ENCODE measurements at regions not wholly inside any gene's neighbourhood (a gene's known extent, or its start where the extent isn't known, plus 50 kb on each side); places are given as distances from the start of the nearest gene placed in this dataset.

DNA sequence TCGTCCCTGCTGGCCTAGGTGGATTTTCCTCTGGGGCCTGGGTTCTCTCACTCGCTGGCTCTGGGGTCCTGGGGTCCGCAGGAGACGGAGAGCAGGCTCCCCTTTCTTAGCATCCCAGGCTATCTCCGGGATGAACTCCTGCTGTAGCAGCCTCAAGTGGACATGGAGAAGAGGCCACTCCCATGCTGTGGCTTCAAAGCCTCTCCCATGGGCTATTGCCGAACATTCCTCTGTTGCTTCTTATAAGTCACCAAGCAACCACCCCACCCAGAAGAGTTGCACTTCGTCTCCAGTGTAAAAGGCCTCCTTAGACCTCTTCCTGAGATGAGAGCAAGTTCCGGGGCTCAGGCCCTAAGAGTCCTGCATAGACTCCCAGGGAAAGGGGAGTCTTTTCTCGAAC lies 124.0 kb upstream of the RCN1 start:
- H3K4me3 ChIP-seq (ENCODE audit: control insufficient read depth, low read depth, low read length): no peak overlapping the region
- DNase-seq (ENCODE audit: low read depth): no peak
- no peak for TF ChIP-seq CTCF (IDR thresholded peaks at IDR 0.05; ENCODE audit: control insufficient read depth, insufficient read depth, low read depth, low read length, missing control alignments)

DNA sequence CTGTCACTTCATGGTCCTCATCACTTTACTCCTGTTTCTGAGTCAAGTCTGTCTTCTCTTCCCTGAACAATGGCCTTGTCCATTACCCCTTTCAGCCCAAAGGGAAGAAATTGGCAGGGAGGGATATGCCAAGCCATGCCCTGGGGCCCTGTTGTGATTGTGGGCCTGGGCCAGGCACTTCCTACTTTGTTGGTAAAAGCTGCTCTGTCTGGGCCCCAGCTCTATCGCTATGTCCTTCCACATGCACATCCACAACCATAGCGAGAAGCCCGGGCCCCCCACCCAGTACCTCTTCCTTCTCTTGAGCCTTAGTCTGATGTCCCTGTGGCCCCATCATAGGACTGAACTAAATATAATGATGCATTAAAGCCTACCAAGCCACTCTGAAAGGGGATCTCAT lies 126.7 kb upstream of the RCN1 start:
- no peak for TF ChIP-seq CTCF (IDR thresholded peaks at IDR 0.05; ENCODE audit: control insufficient read depth, insufficient read depth, low read depth, low read length, missing control alignments)
- DNase-seq (ENCODE audit: low read depth): no peak
- no peak overlapping the region for H3K4me3 ChIP-seq (ENCODE audit: control insufficient read depth, low read depth, low read length)

DNA sequence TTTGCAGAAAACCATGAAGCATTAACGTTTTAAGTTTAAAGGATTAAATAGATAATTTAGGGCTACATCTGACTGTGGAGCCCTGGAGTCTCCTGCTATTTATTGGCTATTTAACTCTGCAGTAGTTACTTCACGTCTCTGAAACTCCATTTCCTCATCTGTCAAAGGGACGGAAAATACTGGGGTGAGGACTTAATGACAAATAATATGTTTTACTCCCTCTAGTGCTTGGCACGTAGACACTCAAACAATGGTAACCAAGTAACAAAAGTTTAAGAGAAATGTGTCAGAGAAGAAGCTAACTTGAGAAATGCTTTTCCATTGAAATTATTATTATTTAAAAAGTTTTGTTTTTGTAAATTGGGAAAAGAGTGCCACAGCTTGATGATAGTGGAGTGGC lies 130.7 kb upstream of the RCN1 start:
- H3K4me3 ChIP-seq (ENCODE audit: control insufficient read depth, low read depth, low read length): no peak overlapping the region
- TF ChIP-seq CTCF (IDR thresholded peaks at IDR 0.05; ENCODE audit: control insufficient read depth, insufficient read depth, low read depth, low read length, missing control alignments): no peak
- no peak for DNase-seq (ENCODE audit: low read depth)

DNA sequence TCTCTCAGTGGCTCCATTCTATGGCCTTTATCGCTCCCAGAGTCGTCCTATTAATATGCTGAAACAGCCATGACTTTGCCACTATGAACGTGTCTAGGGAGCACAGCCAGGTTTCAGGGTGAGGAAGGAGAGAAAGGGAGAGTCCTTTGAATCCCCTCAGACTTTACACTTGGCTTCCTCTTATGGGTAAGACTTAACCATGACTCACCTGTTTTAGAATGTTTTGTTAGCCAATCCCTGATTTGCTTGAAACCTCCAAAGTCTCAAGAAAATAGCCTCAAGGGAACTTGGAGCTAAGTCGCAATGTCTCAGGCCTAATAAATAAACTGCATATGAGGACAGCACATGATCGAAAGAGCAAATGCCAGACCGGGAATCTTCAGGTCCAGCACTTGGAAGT lies 131.2 kb upstream of the RCN1 start:
- DNase-seq (ENCODE audit: low read depth): no peak
- no peak overlapping the region for H3K4me3 ChIP-seq (ENCODE audit: control insufficient read depth, low read depth, low read length)
- no peak for TF ChIP-seq CTCF (IDR thresholded peaks at IDR 0.05; ENCODE audit: control insufficient read depth, insufficient read depth, low read depth, low read length, missing control alignments)

DNA sequence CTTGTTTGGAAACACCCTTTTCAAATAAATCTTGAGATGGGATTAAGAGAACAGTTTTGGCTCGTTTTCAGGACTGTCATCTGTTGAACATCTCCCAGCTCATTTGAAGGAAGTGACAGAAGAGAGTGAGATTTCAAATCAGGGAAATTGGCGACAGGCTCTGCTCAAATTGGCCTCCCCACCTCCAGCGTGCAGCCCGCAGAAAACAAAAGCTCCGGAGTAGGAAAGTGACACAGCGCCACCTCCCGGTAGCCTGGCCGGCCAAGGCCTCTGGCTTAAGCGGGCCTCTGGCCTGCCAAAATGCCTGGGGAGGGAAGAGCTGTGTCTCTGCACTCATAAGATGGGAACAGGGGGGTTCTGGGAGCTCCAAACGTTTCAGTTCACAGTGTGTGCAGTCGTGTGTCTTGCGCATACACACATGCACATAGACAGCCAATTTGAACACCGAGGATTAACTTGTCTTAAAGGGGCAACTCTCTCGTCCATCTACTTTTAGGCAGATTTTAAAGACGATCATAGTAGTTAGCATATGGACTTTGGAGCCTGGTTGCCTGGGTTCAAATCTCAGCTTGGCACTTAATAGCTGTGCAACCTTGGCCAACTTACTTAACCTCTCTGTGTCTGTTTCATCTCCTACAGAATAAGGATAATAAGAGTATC lies 132.7 kb upstream of the RCN1 start:
- no peak overlapping the region for H3K4me3 ChIP-seq (ENCODE audit: control insufficient read depth, low read depth, low read length)
- no peak for DNase-seq (ENCODE audit: low read depth)
- TF ChIP-seq CTCF (IDR thresholded peaks at IDR 0.05; ENCODE audit: control insufficient read depth, insufficient read depth, low read depth, low read length, missing control alignments): peak; percentile 88

- TF ChIP-seq CTCF (IDR thresholded peaks at IDR 0.05; ENCODE audit: control insufficient read depth, insufficient read depth, low read depth, low read length, missing control alignments): no peak
- DNase-seq (ENCODE audit: low read depth): no peak
- H3K4me3 ChIP-seq (ENCODE audit: control insufficient read depth, low read depth, low read length): no peak overlapping the region
Observed at GRCh38 chr11:31957674-31958073, 133.2 kb upstream of the RCN1 start.

DNA sequence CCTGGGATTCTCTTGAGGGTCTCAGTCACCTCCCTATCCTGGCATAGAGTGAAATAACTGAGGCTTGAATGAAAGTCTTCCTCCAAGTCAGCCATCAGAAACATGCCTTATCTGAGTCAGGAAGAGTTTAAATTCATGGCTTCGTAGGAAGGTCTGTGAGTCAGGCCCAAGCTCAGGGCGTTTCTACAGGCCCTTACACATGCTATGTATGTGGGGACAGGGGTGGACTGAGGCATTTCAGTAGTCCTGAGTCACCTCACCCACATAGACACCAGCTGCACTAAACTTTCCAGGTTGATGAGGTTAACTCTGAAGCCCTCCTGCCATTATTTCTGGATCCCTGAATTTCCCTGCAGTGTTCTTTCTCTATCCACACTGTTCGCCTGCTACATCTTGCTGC lies 134.6 kb upstream of the RCN1 start:
- no peak for TF ChIP-seq CTCF (IDR thresholded peaks at IDR 0.05; ENCODE audit: control insufficient read depth, insufficient read depth, low read depth, low read length, missing control alignments)
- no peak for DNase-seq (ENCODE audit: low read depth)
- H3K4me3 ChIP-seq (ENCODE audit: control insufficient read depth, low read depth, low read length): no peak overlapping the region

Measured in AG09309 (cell line).